Astrocyte (in vitro differentiated cells and primary cell): ENCODE measurements at regions not wholly inside any gene's neighbourhood (a gene's known extent, or its start where the extent isn't known, plus 50 kb on each side); places are given as distances from the start of the nearest gene placed in this dataset.

Experiments
- DNase-seq: peaks from one replicate; pipeline ENCODE4 v3.0.0-alpha.2; 2010; ENCODE audit warnings: low read depth
- FAIRE-seq: peaks from 2 replicates; lab custom pipeline; 2011; peaks lifted over from hg19 to GRCh38; lab: Jason Lieb, UNC
- H2AFZ ChIP-seq: 2 replicates; pipeline ENCODE4 v1.6.0; 2012; ENCODE audit warnings: low read depth, low read length, inconsistent platforms
- H3K27ac ChIP-seq: 2 replicates; pipeline ENCODE4 v1.5.1; 2011; ENCODE audit warnings: low read depth, low read length, inconsistent platforms
- H3K27me3 ChIP-seq: 2 replicates; pipeline ENCODE4 v1.6.0; 2011; ENCODE audit warnings: low read length, inconsistent platforms; ENCODE audit not compliant: insufficient read depth
- H3K36me3 ChIP-seq: 2 replicates; pipeline ENCODE4 v1.5.1; 2011; ENCODE audit warnings: low read length, inconsistent platforms; ENCODE audit not compliant: insufficient read depth
- H3K4me1 ChIP-seq: 2 replicates; pipeline ENCODE4 v1.5.1; 2011; ENCODE audit warnings: low read length, inconsistent platforms; ENCODE audit not compliant: insufficient read depth
- H3K4me2 ChIP-seq: 2 replicates; pipeline ENCODE4 v1.6.0; 2012; ENCODE audit warnings: low read length, inconsistent platforms
- H3K4me3 ChIP-seq: 2 replicates; pipeline ENCODE4 v1.5.1; 2011; ENCODE audit warnings: low read depth, mild to moderate bottlenecking, low read length, inconsistent platforms; ENCODE audit not compliant: insufficient read depth
- H3K79me2 ChIP-seq: 2 replicates; pipeline ENCODE4 v1.6.0; 2012; ENCODE audit warnings: mild to moderate bottlenecking, low read length, inconsistent platforms; ENCODE audit not compliant: insufficient read depth
- H3K9ac ChIP-seq: 2 replicates; pipeline ENCODE4 v1.6.0; 2012; ENCODE audit warnings: mild to moderate bottlenecking, low read length, inconsistent platforms
- H3K9me3 ChIP-seq: 2 replicates; pipeline ENCODE4 v1.5.1; 2012; ENCODE audit warnings: low read depth, mild to moderate bottlenecking, low read length, inconsistent platforms; ENCODE audit not compliant: insufficient read depth
- H4K20me1 ChIP-seq: 2 replicates; pipeline ENCODE4 v1.6.0; 2012; ENCODE audit warnings: low read length, inconsistent platforms; ENCODE audit not compliant: insufficient read depth
- H3K27ac Mint-ChIP-seq: one replicate; pipeline ENCODE4 v1.8.0; 2021; ENCODE audit warnings: mild to moderate bottlenecking, mixed read lengths; ENCODE audit not compliant: unreplicated experiment
- H3K27me3 Mint-ChIP-seq: one replicate; pipeline ENCODE4 v1.8.0; 2021; ENCODE audit warnings: low read depth, mixed read lengths; ENCODE audit not compliant: unreplicated experiment
- H3K36me3 Mint-ChIP-seq: one replicate; pipeline ENCODE4 v1.8.0; 2021; ENCODE audit warnings: low read depth, mixed read lengths; ENCODE audit not compliant: unreplicated experiment
- H3K4me1 Mint-ChIP-seq: one replicate; pipeline ENCODE4 v1.8.0; 2021; ENCODE audit warnings: low read depth, mixed read lengths; ENCODE audit not compliant: unreplicated experiment
- H3K4me3 Mint-ChIP-seq: one replicate; pipeline ENCODE4 v1.8.0; 2021; ENCODE audit warnings: mild to moderate bottlenecking, moderate library complexity, mixed read lengths; ENCODE audit not compliant: unreplicated experiment
- H3K9me3 Mint-ChIP-seq: one replicate; pipeline ENCODE4 v1.8.0; 2021; ENCODE audit warnings: mild to moderate bottlenecking, mixed read lengths; ENCODE audit not compliant: unreplicated experiment
- EZH2 ChIP-seq: IDR thresholded peaks from 2 replicates; pipeline ENCODE4 v1.6.1; 2012; ENCODE audit warnings: mild to moderate bottlenecking, low read length, inconsistent platforms; ENCODE audit not compliant: insufficient read depth
- TF ChIP-seq, protein P1 (sequence below): IDR thresholded peaks from 2 replicates; pipeline ENCODE4 v1.5.1; 2011; ENCODE audit warnings: low read depth, mild to moderate bottlenecking, inconsistent platforms, low read length, moderate library complexity; ENCODE audit not compliant: insufficient read depth

- Mint-ChIP-seq H3K4me3 (no peak overlapping the region), H3K9me3 (no peaks in the 10 kb centered on the region), H3K27me3 (no peaks in the 10 kb centered on the region), H3K27ac (no peak overlapping the region), H3K4me1 (peaks cover 3% of the 10 kb centered on the region), H3K36me3 (no peaks in the 10 kb centered on the region)
- H3K9ac ChIP-seq: no peak overlapping the region
- H3K9me3 ChIP-seq: no peaks in the 10 kb centered on the region
- no peak overlapping the region for H3K4me3 ChIP-seq
- no peak for TF ChIP-seq EZH2
- TF ChIP-seq, protein P1, sequence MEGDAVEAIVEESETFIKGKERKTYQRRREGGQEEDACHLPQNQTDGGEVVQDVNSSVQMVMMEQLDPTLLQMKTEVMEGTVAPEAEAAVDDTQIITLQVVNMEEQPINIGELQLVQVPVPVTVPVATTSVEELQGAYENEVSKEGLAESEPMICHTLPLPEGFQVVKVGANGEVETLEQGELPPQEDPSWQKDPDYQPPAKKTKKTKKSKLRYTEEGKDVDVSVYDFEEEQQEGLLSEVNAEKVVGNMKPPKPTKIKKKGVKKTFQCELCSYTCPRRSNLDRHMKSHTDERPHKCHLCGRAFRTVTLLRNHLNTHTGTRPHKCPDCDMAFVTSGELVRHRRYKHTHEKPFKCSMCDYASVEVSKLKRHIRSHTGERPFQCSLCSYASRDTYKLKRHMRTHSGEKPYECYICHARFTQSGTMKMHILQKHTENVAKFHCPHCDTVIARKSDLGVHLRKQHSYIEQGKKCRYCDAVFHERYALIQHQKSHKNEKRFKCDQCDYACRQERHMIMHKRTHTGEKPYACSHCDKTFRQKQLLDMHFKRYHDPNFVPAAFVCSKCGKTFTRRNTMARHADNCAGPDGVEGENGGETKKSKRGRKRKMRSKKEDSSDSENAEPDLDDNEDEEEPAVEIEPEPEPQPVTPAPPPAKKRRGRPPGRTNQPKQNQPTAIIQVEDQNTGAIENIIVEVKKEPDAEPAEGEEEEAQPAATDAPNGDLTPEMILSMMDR: no peak
- no peak overlapping the region for H2AFZ ChIP-seq
- no peak overlapping the region for H3K4me2 ChIP-seq
- DNase-seq (no peak), FAIRE-seq (no peak)
- H3K79me2 ChIP-seq: no peaks in the 10 kb centered on the region
- no peaks in the 10 kb centered on the region for H3K27me3 ChIP-seq
- H3K4me1 ChIP-seq: no peaks in the 10 kb centered on the region
- no peaks in the 10 kb centered on the region for H4K20me1 ChIP-seq
- H3K36me3 ChIP-seq: no peaks in the 10 kb centered on the region
- H3K27ac ChIP-seq: no peak overlapping the region
Observed at GRCh38 chr3:25073423-25073822, 354.6 kb upstream of the RARB start.

- Histone ChIP-seq H3K4me2 (no peak overlapping the region), H3K27me3 (no peaks in the 10 kb centered on the region), H3K9ac (no peak overlapping the region), H3K4me3 (no peak overlapping the region), H3K9me3 (no peaks in the 10 kb centered on the region), H2AFZ (no peak overlapping the region), H3K27ac (no peak overlapping the region), H3K79me2 (no peaks in the 10 kb centered on the region), H3K36me3 (no peaks in the 10 kb centered on the region), H4K20me1 (no peaks in the 10 kb centered on the region), H3K4me1 (no peaks in the 10 kb centered on the region)
- Mint-ChIP-seq H3K4me1 (peaks cover 3% of the 10 kb centered on the region), H3K27ac (no peak overlapping the region), H3K4me3 (no peak overlapping the region), H3K36me3 (no peaks in the 10 kb centered on the region), H3K9me3 (no peaks in the 10 kb centered on the region), H3K27me3 (no peaks in the 10 kb centered on the region)
- DNase-seq: peak; percentile 5
- TF ChIP-seq, protein P1: no peak
- TF ChIP-seq EZH2: no peak
- FAIRE-seq: no peak
Observed at GRCh38 chr3:25074149-25074548, 353.9 kb upstream of the RARB start.

GRCh38 chr3:25080461-25080860 is 347.6 kb upstream of the RARB start:
- Histone ChIP-seq H3K9ac (no peak overlapping the region), H3K27ac (no peak overlapping the region), H4K20me1 (no peaks in the 10 kb centered on the region), H3K9me3 (no peaks in the 10 kb centered on the region), H3K4me2 (no peak overlapping the region), H3K36me3 (no peaks in the 10 kb centered on the region), H2AFZ (no peak overlapping the region), H3K27me3 (no peaks in the 10 kb centered on the region), H3K4me1 (no peaks in the 10 kb centered on the region), H3K79me2 (no peaks in the 10 kb centered on the region), H3K4me3 (no peak overlapping the region)
- no peak for FAIRE-seq
- H3K4me3 Mint-ChIP-seq: no peak overlapping the region
- no peaks in the 10 kb centered on the region for H3K27me3 Mint-ChIP-seq
- no peak overlapping the region for H3K27ac Mint-ChIP-seq
- H3K9me3 Mint-ChIP-seq: no peaks in the 10 kb centered on the region
- no peaks in the 10 kb centered on the region for H3K4me1 Mint-ChIP-seq
- no peak for TF ChIP-seq EZH2
- TF ChIP-seq, protein P1: no peak
- no peaks in the 10 kb centered on the region for H3K36me3 Mint-ChIP-seq
- peak; percentile 8 for DNase-seq
